Nephron progenitor cell (in vitro differentiated cells): ENCODE measurements at regions not wholly inside any gene's neighbourhood (a gene's known extent, or its start where the extent isn't known, plus 50 kb on each side); places are given as distances from the start of the nearest gene placed in this dataset.

ENCODE experiments used
- DNase-seq: peaks from one replicate; pipeline ENCODE4 v3.0.0; 2021
- H3K27ac Mint-ChIP-seq: 2 replicates; pipeline ENCODE4 v1.8.0; 2021; ENCODE audit warnings: mild to moderate bottlenecking, moderate library complexity, mixed read lengths
- H3K27me3 Mint-ChIP-seq: 2 replicates; pipeline ENCODE4 v1.8.0; 2021; ENCODE audit warnings: mild to moderate bottlenecking, low read depth, mixed read lengths; ENCODE audit not compliant: poor library complexity
- H3K36me3 Mint-ChIP-seq: 2 replicates; pipeline ENCODE4 v1.8.0; 2021; ENCODE audit warnings: low read depth, mixed read lengths
- H3K4me1 Mint-ChIP-seq: 2 replicates; pipeline ENCODE4 v1.8.0; 2021; ENCODE audit warnings: mixed read lengths
- H3K4me3 Mint-ChIP-seq: 2 replicates; pipeline ENCODE4 v1.8.0; 2021; ENCODE audit warnings: mild to moderate bottlenecking, moderate library complexity, mixed read lengths
- H3K9me3 Mint-ChIP-seq: 2 replicates; pipeline ENCODE4 v1.8.0; 2021; ENCODE audit warnings: mild to moderate bottlenecking, moderate library complexity, mixed read lengths
- CTCF ChIP-seq: fragments of 200-600 bp; sonication (generic); IDR thresholded peaks from 2 replicates; pipeline ENCODE4 v1.5.0; 2021; ENCODE audit warnings: antibody characterized with exemption

- Mint-ChIP-seq H3K27me3 (no peaks in the 10 kb centered on the region), H3K4me3 (no peak overlapping the region), H3K27ac (no peak overlapping the region), H3K9me3 (no peaks in the 10 kb centered on the region), H3K36me3 (no peaks in the 10 kb centered on the region), H3K4me1 (peaks cover 14% of the 10 kb centered on the region)
- TF ChIP-seq CTCF, result no peak
- no peak for DNase-seq
Observed at GRCh38 chr6:145020543-145020942, 714.8 kb downstream of the EPM2A start.

DNA sequence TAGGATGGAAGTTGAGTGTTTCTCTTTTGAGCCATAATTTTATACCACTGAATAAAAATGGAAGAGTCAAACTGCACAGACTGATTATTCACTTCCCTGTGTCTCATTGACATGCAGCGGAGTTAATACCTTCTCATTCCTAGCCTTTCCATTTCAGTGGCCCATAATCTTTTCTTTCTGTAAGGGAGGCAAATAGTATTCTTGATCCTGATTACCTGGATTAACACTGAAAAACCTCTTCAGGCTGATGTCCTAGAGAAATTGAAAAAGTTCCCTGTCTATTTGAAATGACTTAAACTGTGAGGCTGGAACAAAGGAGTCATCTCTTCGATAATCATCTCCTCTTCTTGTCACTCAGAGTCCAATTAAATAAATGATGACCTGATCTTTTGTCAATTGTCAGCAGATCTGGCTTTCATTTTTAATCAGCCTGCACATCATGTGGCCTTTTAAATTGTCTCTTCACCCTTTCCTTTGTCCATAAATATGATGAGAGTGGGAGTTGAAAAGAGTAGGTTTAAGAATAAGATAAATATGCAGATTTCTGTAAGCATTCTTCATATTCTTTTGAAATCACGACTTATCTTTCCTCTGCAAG lies 713.0 kb downstream of the EPM2A start:
- no peaks in the 10 kb centered on the region for H3K9me3 Mint-ChIP-seq
- no peak overlapping the region for H3K4me3 Mint-ChIP-seq
- DNase-seq, result no peak
- H3K27ac Mint-ChIP-seq, result no peak overlapping the region
- H3K36me3 Mint-ChIP-seq, result no peaks in the 10 kb centered on the region
- peaks cover 11% of the 10 kb centered on the region for H3K4me1 Mint-ChIP-seq
- H3K27me3 Mint-ChIP-seq, result no peaks in the 10 kb centered on the region
- no peak for TF ChIP-seq CTCF

GRCh38 chr6:145023116-145023726 lies 712.1 kb downstream of the EPM2A start:
- Mint-ChIP-seq H3K27me3 (no peaks in the 10 kb centered on the region), H3K9me3 (no peaks in the 10 kb centered on the region), H3K27ac (peak overlapping the region; percentile 62), H3K36me3 (no peaks in the 10 kb centered on the region), H3K4me1 (peaks cover 2% of the 10 kb centered on the region), H3K4me3 (no peak overlapping the region)
- no peak for DNase-seq
- no peak for TF ChIP-seq CTCF

- TF ChIP-seq CTCF, result no peak
- Mint-ChIP-seq H3K9me3 (no peaks in the 10 kb centered on the region), H3K27ac (no peak overlapping the region), H3K27me3 (no peaks in the 10 kb centered on the region), H3K36me3 (no peaks in the 10 kb centered on the region), H3K4me1 (no peaks in the 10 kb centered on the region), H3K4me3 (no peak overlapping the region)
- no peak for DNase-seq
Observed at GRCh38 chr6:145025488-145025887, 709.8 kb downstream of the EPM2A start.

DNA sequence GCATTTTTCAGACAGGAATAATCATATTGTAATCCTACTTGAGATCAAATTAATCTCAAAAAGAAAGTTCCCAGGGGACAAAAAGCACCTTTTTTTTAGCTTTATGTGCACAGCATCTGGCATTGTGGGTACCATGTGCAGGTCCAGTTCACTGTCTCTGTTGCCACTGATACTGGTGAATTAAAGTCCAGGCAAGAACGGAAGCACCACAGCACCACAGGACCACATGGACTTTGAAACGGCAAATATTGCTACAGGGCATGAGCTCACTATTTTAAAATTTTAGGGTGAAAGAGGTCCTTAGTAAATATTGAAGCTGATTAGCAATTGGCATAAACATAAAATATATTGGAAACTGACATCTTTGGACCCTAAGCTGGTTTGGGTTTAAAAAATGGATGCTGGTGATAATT lies 709.0 kb downstream of the EPM2A start:
- Mint-ChIP-seq H3K27me3 (no peaks in the 10 kb centered on the region), H3K4me1 (no peaks in the 10 kb centered on the region), H3K36me3 (no peaks in the 10 kb centered on the region), H3K9me3 (no peaks in the 10 kb centered on the region), H3K4me3 (no peak overlapping the region), H3K27ac (no peak overlapping the region)
- no peak for TF ChIP-seq CTCF
- DNase-seq, result no peak
